Stomach (tissue), 4 donors: ENCODE measurements at regions not wholly inside any gene's neighbourhood (a gene's known extent, or its start where the extent isn't known, plus 50 kb on each side); places are given as distances from the start of the nearest gene placed in this dataset.

Experiments
- EP300 ChIP-seq: sonication (generic); formaldehyde crosslinking; IDR thresholded peaks from one replicate; pipeline ENCODE4 v1.6.1; 2017; ENCODE audit warnings: antibody characterized with exemption
- POLR2A ChIP-seq, 4 donors: fragments of 450-650 bp; IDR thresholded peaks; one replicate each; pipeline ENCODE4 v1.6.1; 2016; ENCODE audit warnings: antibody characterized with exemption in 4 of 4, control low read depth in 2 of 4, mild to moderate bottlenecking in 1 of 4, moderate library complexity in 1 of 4
- POLR2AphosphoS5 ChIP-seq, 3 donors: sonication (generic); formaldehyde crosslinking; IDR thresholded peaks; one replicate each; pipeline ENCODE4 v1.6.1; 2016; ENCODE audit warnings: antibody characterized with exemption in 3 of 3
- TF ChIP-seq, protein P1 (sequence below), 7 experiments: fragments of 450-650 bp in 4 of 7; fragments of 200-600 bp in 3 of 7; sonication (generic) in 3 of 7; IDR thresholded peaks; one replicate each; pipeline ENCODE4 v1.5.1; 2016 to 2019; ENCODE audit warnings: antibody characterized with exemption in 7 of 7, control low read depth in 2 of 7, mild to moderate bottlenecking in 1 of 7

DNA sequence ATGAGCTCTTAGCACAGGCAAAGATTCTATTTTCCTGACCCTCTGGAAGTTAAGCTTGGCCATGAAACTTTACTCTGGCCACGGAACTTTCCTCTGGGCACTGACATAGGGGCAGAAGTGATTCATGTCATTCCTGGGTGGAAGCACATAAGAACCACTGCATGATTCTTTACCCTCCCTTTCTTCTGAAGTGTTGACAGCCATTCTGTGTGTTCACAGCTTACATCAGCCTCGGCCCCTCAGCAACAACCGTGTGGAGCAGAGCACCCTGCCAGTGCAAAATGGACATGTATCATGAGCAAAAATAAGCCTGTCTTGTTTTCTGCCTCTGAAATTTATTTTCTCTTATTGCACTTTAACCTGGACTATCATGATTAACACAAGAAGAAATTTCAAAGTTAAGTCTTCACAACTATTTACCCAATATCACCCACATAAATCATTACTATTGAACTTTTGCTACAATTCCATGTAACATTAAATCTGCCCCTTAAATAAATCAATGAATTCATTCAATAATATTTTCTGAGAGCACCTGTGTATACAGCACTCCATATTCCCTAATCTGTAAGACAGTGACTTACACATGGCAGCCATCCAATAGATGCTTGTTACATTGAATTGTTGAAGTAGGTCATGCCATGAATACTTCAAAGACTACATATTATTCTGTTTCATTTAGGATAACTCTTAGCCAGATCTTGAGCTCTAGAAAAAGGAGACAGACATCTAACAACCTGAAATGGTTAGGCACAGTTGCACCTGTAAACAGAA is 531.9 kb downstream of the IRS1 start:
- TF ChIP-seq, protein P1, sequence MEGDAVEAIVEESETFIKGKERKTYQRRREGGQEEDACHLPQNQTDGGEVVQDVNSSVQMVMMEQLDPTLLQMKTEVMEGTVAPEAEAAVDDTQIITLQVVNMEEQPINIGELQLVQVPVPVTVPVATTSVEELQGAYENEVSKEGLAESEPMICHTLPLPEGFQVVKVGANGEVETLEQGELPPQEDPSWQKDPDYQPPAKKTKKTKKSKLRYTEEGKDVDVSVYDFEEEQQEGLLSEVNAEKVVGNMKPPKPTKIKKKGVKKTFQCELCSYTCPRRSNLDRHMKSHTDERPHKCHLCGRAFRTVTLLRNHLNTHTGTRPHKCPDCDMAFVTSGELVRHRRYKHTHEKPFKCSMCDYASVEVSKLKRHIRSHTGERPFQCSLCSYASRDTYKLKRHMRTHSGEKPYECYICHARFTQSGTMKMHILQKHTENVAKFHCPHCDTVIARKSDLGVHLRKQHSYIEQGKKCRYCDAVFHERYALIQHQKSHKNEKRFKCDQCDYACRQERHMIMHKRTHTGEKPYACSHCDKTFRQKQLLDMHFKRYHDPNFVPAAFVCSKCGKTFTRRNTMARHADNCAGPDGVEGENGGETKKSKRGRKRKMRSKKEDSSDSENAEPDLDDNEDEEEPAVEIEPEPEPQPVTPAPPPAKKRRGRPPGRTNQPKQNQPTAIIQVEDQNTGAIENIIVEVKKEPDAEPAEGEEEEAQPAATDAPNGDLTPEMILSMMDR (IDR thresholded peaks at IDR 0.05), result no peak
- TF ChIP-seq POLR2A (IDR thresholded peaks at IDR 0.05), result no peak
- TF ChIP-seq POLR2AphosphoS5 (IDR thresholded peaks at IDR 0.05), result no peak
- TF ChIP-seq EP300, result no peak
